Suppressor macrophage treated with lipopolysaccharide for 1 hour (primary cell): ENCODE measurements at regions not wholly inside any gene's neighbourhood (a gene's known extent, or its start where the extent isn't known, plus 50 kb on each side); places are given as distances from the start of the nearest gene placed in this dataset.

ENCODE experiments used
- DNase-seq, 3 donors: peaks; one replicate each; pipeline ENCODE4 v3.0.0-alpha.2; 2020 to 2022

GRCh38 chr13:72156760-72157159, 289.8 kb upstream of the DACH1 start:
- DNase-seq = no peak

- no peak for DNase-seq
These were observed 286.3 kb upstream of the DACH1 start for GRCh38 chr13:72153272-72153671.

GRCh38 chr13:72151241-72151640, 284.2 kb upstream of the DACH1 start:
- DNase-seq = no peak

GRCh38 chr13:72150502-72150901, 283.5 kb upstream of the DACH1 start:
- no peak for DNase-seq

GRCh38 chr13:72149701-72150100, 282.7 kb upstream of the DACH1 start:
- no peak for DNase-seq

GRCh38 chr13:72146816-72147215, 279.8 kb upstream of the DACH1 start:
- no peak for DNase-seq

- DNase-seq = no peak
These were observed 278.4 kb upstream of the DACH1 start for GRCh38 chr13:72145383-72145782.

GRCh38 chr13:72144636-72145035, 277.6 kb upstream of the DACH1 start:
- DNase-seq = no peak

GRCh38 chr13:72141855-72142519, 275.0 kb upstream of the DACH1 start:
- no peak for DNase-seq

- no peak for DNase-seq
These were observed 272.2 kb upstream of the DACH1 start for GRCh38 chr13:72139192-72139591.

- DNase-seq = no peak
These were observed 265.1 kb upstream of the DACH1 start for GRCh38 chr13:72132075-72132474.

- no peak for DNase-seq
These were observed 262.1 kb upstream of the DACH1 start for GRCh38 chr13:72129117-72129516.

GRCh38 chr13:72127031-72127430, 260.0 kb upstream of the DACH1 start:
- DNase-seq = no peak

GRCh38 chr13:72126424-72126823, 259.4 kb upstream of the DACH1 start:
- no peak for DNase-seq

GRCh38 chr13:72125561-72125960, 258.6 kb upstream of the DACH1 start:
- no peak for DNase-seq

- DNase-seq = no peak
These were observed 255.8 kb upstream of the DACH1 start for GRCh38 chr13:72122661-72123255.

- DNase-seq = no peak
These were observed 254.5 kb upstream of the DACH1 start for GRCh38 chr13:72121466-72121865.

GRCh38 chr13:72120632-72121031, 253.6 kb upstream of the DACH1 start:
- DNase-seq = no peak

GRCh38 chr13:72113931-72114330, 246.9 kb upstream of the DACH1 start:
- no peak for DNase-seq

GRCh38 chr13:72113076-72113475, 246.1 kb upstream of the DACH1 start:
- DNase-seq = no peak

GRCh38 chr13:72112216-72112615, 245.2 kb upstream of the DACH1 start:
- no peak for DNase-seq

- DNase-seq = no peak
These were observed 242.9 kb upstream of the DACH1 start for GRCh38 chr13:72109863-72110262.

- DNase-seq = no peak
These were observed 237.7 kb upstream of the DACH1 start for GRCh38 chr13:72104656-72105180.

- DNase-seq = no peak
These were observed 234.9 kb upstream of the DACH1 start for GRCh38 chr13:72101768-72102400.
